Epithelial cell of esophagus (primary cell): ENCODE measurements at regions not wholly inside any gene's neighbourhood (a gene's known extent, or its start where the extent isn't known, plus 50 kb on each side); places are given as distances from the start of the nearest gene placed in this dataset.

ENCODE experiments used
- DNase-seq: peaks from one replicate; pipeline ENCODE4 v3.0.0; 2010; ENCODE audit warnings: low read depth
- H3K4me3 ChIP-seq: 2 replicates; pipeline ENCODE4 v1.5.1; 2011; ENCODE audit warnings: mild to moderate bottlenecking, low read length, control low read depth
- TF ChIP-seq, protein P1 (sequence below): IDR thresholded peaks from 2 replicates; pipeline ENCODE4 v1.5.1; 2011; ENCODE audit warnings: low read depth, mild to moderate bottlenecking, low read length, control low read depth, inconsistent platforms; ENCODE audit not compliant: insufficient read depth; ENCODE audit errors: missing control alignments

DNA sequence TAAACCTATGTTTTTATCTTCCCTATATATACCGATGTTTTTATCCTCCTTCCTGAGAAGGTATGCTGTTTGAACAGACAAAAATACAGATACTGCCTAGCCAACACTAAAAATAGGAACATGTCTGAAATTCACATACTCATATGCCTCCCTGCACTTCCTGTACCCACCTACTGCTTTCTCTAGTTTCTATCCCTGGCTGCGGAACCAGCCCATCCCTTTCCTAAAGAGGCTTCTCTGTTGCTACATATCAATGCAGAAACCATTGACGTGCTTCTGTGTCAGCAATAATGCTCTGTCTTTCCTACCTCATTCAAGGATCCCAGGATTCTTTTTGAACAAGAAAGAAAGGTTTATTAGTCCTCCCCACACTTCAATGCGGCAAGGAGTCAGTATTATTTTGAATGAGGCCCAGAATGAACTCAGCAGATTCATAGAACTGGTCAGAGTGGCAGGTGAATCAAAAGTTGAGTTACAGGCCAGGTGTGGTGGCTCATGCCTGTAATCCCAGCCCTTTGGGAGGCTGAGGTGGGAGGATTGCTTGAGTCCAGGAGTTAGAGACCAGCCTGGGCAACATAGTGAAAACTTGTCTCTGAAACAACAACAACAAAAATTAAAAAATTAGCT lies 67.8 kb upstream of the NAP1L1 start:
- H3K4me3 ChIP-seq: no peak overlapping the region
- TF ChIP-seq, protein P1, sequence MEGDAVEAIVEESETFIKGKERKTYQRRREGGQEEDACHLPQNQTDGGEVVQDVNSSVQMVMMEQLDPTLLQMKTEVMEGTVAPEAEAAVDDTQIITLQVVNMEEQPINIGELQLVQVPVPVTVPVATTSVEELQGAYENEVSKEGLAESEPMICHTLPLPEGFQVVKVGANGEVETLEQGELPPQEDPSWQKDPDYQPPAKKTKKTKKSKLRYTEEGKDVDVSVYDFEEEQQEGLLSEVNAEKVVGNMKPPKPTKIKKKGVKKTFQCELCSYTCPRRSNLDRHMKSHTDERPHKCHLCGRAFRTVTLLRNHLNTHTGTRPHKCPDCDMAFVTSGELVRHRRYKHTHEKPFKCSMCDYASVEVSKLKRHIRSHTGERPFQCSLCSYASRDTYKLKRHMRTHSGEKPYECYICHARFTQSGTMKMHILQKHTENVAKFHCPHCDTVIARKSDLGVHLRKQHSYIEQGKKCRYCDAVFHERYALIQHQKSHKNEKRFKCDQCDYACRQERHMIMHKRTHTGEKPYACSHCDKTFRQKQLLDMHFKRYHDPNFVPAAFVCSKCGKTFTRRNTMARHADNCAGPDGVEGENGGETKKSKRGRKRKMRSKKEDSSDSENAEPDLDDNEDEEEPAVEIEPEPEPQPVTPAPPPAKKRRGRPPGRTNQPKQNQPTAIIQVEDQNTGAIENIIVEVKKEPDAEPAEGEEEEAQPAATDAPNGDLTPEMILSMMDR: no peak
- no peak for DNase-seq

DNA sequence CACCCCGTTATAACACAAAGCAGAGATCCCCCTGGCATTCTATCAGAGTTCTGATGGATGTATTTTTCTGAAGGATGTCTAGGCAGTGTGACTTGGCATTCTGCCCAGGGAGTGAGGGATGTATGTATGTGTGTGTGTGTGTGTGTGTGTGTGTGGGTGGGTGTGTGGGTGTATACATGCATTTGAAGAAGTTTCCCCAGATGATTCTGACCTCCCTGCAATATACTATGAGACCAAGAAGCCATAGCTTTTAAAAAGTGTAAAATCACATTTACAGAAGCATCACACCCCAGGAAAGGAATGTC lies 59.7 kb upstream of the NAP1L1 start:
- TF ChIP-seq, protein P1: no peak
- peak; percentile 57 for DNase-seq
- no peak overlapping the region for H3K4me3 ChIP-seq

DNA sequence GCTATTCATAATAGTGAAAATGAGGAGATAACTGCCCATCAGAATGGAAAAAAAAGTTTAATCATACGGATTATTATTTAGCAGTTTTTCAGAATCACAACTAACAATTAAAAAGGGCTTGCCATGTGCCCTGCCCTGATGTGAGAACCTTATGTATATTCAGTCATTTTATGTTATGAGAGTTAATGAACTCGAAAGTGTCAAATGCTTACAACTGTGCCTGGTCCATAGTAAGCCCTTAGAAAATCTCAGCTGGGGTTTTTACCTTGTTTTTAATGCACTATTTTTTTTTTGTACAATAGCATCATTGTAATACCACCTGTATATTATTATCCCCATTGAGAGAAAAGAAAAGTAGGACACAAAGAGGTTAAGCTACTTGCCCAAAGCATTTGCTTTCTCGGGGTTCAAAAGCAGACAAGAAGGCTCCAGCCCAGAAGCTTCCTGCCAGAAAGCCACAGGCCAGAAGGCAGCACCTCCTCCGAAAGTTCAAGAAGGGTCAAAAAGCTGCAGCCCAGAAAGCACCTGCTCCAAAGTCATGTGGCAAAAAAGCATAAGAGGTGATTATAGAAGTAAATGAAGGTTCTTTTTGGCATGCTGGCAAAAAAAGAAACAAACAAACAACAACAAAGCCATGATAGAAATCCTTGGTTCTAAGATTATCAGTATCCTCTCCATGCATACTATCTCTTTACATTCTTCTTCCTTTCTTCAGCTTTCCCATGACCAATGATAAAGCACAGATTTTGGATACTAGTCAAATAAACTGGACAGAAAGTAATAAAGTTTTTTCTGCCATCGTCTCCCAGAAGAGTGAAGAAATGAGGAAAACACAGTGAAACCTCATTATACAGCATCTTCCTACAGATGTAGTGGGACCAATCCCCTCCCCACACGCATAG lies 59.1 kb upstream of the NAP1L1 start:
- TF ChIP-seq, protein P1: no peak
- DNase-seq: no peak
- no peak overlapping the region for H3K4me3 ChIP-seq

DNA sequence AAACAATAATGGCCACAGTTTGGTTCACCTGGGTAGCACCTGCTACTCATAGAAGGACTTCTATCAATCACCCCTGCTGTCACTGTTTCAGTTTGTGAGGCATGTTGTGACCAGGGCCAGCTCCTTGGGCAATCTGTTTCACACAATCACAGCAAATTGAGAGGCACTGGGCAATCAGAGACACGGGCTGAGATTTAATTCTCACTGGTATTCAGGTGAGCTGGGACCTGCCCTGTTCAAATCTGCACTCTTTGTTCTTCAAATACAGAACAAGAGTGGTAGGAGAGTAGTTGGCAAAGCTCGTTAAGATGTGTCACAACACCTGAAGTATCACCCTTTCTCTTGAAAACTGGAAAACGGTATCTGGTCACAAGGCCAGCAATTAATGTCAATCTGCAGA lies 57.8 kb upstream of the NAP1L1 start:
- H3K4me3 ChIP-seq: no peak overlapping the region
- TF ChIP-seq, protein P1: no peak
- DNase-seq: no peak

DNA sequence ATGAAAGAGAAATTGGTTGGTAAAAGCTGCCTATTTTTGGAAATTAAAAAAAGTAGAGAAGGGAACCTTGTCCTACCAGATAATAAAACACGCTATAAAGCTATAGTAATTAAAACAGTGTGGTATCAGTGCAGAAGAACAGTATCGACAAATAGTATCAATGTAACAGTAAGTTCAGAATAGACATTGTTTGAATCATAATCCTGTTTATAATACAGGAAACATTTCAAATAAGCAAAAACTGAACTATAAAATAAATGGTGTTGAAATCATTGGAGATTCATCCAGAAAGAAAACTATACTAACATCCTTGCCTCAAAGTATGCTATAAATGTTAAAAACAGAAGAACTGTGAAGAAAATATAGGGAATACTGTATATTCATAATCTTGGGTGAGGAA lies 54.2 kb upstream of the NAP1L1 start:
- no peak for DNase-seq
- TF ChIP-seq, protein P1: no peak
- H3K4me3 ChIP-seq: no peak overlapping the region

DNA sequence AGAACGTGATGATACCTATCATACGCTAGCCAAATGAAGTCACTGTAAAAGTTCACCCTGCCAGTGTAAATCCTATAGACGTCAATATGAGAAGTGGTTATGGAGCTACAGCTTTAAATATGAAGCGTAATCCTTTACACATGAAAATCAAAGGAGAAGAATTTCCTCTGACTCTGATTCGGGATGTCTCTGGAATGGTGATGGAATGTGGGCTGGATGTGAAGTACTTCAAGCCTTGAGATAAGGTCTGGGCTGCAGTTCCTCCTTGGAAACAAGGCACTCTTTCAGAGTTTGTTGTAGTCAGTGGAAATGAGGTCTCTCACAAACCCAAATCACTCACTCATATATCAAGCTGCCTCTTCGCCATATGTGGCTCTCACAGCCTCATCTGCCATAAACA lies 53.1 kb upstream of the NAP1L1 start:
- TF ChIP-seq, protein P1: no peak
- no peak for DNase-seq
- no peak overlapping the region for H3K4me3 ChIP-seq
